IMR-90 (cell line): ENCODE measurements at regions not wholly inside any gene's neighbourhood (a gene's known extent, or its start where the extent isn't known, plus 50 kb on each side); places are given as distances from the start of the nearest gene placed in this dataset.

Source experiments
- BHLHE40 ChIP-seq: fragments of 150-350 bp; IDR thresholded peaks from 2 replicates; pipeline ENCODE4 v1.6.1; 2016; ENCODE audit warnings: mild to moderate bottlenecking, low read depth, low read length
- CHD1 ChIP-seq: IDR thresholded peaks from 2 replicates; pipeline ENCODE4 v1.6.1; 2012; ENCODE audit warnings: low read depth, low read length, improper control_type of control experiment
- CTCF ChIP-seq: conservative IDR thresholded peaks from 2 replicates; pipeline ENCODE4 v1.5.1; 2012; ENCODE audit warnings: mild to moderate bottlenecking, low read depth, low read length, improper control_type of control experiment
- FOS ChIP-seq: fragments of 150-350 bp; IDR thresholded peaks from 2 replicates; pipeline ENCODE4 v1.6.1; 2016; ENCODE audit warnings: low read depth, low read length
- POLR2A ChIP-seq: IDR thresholded peaks from 2 replicates; pipeline ENCODE4 v1.6.1; 2012; ENCODE audit warnings: mild to moderate bottlenecking, low read depth, low read length
- RAD21 ChIP-seq: IDR thresholded peaks from 2 replicates; pipeline ENCODE4 v1.6.1; 2012; ENCODE audit warnings: low read length, improper control_type of control experiment
- RFX5 ChIP-seq: IDR thresholded peaks from 2 replicates; pipeline ENCODE4 v1.8.0; 2012; ENCODE audit warnings: low read depth, mild to moderate bottlenecking, low read length, moderate library complexity
- SMC3 ChIP-seq: fragments of 150-350 bp; IDR thresholded peaks from 2 replicates; pipeline ENCODE4 v1.6.1; 2016; ENCODE audit warnings: low read depth, mild to moderate bottlenecking, antibody characterized with exemption, low read length, moderate library complexity

GRCh38 chr2:54052825-54053718 is 62.3 kb upstream of the ACYP2 start:
- no peak for TF ChIP-seq CHD1
- no peak for TF ChIP-seq BHLHE40
- TF ChIP-seq CTCF = no peak
- no peak; the same call in 1 of the 2 replicates for TF ChIP-seq RAD21
- TF ChIP-seq POLR2A = no peak
- TF ChIP-seq FOS = no peak
- no peak for TF ChIP-seq SMC3
- no peak for TF ChIP-seq RFX5
